ENCODE measurements at regions not wholly inside any gene's neighbourhood (a gene's known extent, or its start where the extent isn't known, plus 50 kb on each side); places are given as distances from the start of the nearest gene placed in this dataset.

DNA sequence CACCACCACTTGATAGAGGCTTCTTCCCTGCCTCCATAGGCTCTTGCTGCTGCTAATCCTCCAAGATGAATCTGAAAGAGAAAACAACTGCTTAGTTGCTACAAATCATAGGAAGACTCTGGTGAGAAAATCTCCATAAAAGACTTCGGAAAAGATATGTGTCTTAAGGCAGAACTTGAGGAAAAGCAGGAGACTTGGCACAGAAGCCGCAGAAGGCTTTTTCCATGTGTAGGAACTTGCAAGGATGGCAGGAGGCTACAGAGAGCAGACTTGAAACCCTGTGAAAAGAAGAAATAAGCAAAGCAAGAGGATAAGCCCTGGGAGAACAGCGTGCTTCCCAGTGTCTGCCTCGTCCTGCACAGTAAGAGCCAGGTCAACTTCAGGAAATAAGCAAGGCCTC, 128.2 kb upstream of the NDUFV2 start:
- Mint-ChIP-seq H3K4me1 (ENCODE audit: low read depth, unreplicated experiment) (peaks cover 21% of the 10 kb centered on the region), H3K27me3 (ENCODE audit: unreplicated experiment) (no peaks in the 10 kb centered on the region), H3K27ac (ENCODE audit: unreplicated experiment) (no peak overlapping the region), H3K36me3 (ENCODE audit: insufficient read depth, unreplicated experiment) (no peaks in the 10 kb centered on the region), H3K4me3 (ENCODE audit: low read depth, unreplicated experiment) (no peak overlapping the region), H3K9me3 (ENCODE audit: low read depth, unreplicated experiment) (peaks cover 12% of the 10 kb centered on the region)
- CTCF ChIA-PET = no interaction called here
- intact Hi-C loops (cut with micrococcal nuclease; ENCODE audit: unreplicated experiment) = no loop called here
- no TSS peak for BruUV-seq (replicated peaks)
- TF ChIP-seq, protein P1, sequence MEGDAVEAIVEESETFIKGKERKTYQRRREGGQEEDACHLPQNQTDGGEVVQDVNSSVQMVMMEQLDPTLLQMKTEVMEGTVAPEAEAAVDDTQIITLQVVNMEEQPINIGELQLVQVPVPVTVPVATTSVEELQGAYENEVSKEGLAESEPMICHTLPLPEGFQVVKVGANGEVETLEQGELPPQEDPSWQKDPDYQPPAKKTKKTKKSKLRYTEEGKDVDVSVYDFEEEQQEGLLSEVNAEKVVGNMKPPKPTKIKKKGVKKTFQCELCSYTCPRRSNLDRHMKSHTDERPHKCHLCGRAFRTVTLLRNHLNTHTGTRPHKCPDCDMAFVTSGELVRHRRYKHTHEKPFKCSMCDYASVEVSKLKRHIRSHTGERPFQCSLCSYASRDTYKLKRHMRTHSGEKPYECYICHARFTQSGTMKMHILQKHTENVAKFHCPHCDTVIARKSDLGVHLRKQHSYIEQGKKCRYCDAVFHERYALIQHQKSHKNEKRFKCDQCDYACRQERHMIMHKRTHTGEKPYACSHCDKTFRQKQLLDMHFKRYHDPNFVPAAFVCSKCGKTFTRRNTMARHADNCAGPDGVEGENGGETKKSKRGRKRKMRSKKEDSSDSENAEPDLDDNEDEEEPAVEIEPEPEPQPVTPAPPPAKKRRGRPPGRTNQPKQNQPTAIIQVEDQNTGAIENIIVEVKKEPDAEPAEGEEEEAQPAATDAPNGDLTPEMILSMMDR (IDR thresholded peaks at IDR 0.05; ENCODE audit: unreplicated experiment) = no peak
- no peak for DNase-seq

- no TSS peak for BruUV-seq (replicated peaks)
- H3K27me3 Mint-ChIP-seq (ENCODE audit: unreplicated experiment) = no peaks in the 10 kb centered on the region
- H3K9me3 Mint-ChIP-seq (ENCODE audit: low read depth, unreplicated experiment) = peaks cover 12% of the 10 kb centered on the region
- no peak overlapping the region for H3K4me3 Mint-ChIP-seq (ENCODE audit: low read depth, unreplicated experiment)
- no peak for DNase-seq
- H3K4me1 Mint-ChIP-seq (ENCODE audit: low read depth, unreplicated experiment) = peaks cover 24% of the 10 kb centered on the region
- CTCF ChIA-PET = no interaction called here
- TF ChIP-seq, protein P1 (IDR thresholded peaks at IDR 0.05; ENCODE audit: unreplicated experiment) = no peak
- intact Hi-C loops (cut with micrococcal nuclease; ENCODE audit: unreplicated experiment) = no loop called here
- no peaks in the 10 kb centered on the region for H3K36me3 Mint-ChIP-seq (ENCODE audit: insufficient read depth, unreplicated experiment)
- no peak overlapping the region for H3K27ac Mint-ChIP-seq (ENCODE audit: unreplicated experiment)
These were observed 127.8 kb upstream of the NDUFV2 start for GRCh38 chr18:8974696-8975095.

GRCh38 chr18:8975624-8976023, 126.9 kb upstream of the NDUFV2 start:
- TF ChIP-seq, protein P1 (IDR thresholded peaks at IDR 0.05; ENCODE audit: unreplicated experiment) = no peak
- DNase-seq = no peak
- Mint-ChIP-seq H3K4me1 (ENCODE audit: low read depth, unreplicated experiment) (peaks cover 27% of the 10 kb centered on the region), H3K36me3 (ENCODE audit: insufficient read depth, unreplicated experiment) (no peaks in the 10 kb centered on the region), H3K27ac (ENCODE audit: unreplicated experiment) (no peak overlapping the region), H3K4me3 (ENCODE audit: low read depth, unreplicated experiment) (no peak overlapping the region), H3K9me3 (ENCODE audit: low read depth, unreplicated experiment) (peaks cover 12% of the 10 kb centered on the region), H3K27me3 (ENCODE audit: unreplicated experiment) (no peaks in the 10 kb centered on the region)
- CTCF ChIA-PET = no interaction called here
- intact Hi-C loops (cut with micrococcal nuclease; ENCODE audit: unreplicated experiment) = no loop called here
- BruUV-seq (replicated peaks) = no TSS peak

- TF ChIP-seq, protein P1 (IDR thresholded peaks at IDR 0.05; ENCODE audit: unreplicated experiment) = no peak
- DNase-seq = no peak
- no peak overlapping the region for H3K4me3 Mint-ChIP-seq (ENCODE audit: low read depth, unreplicated experiment)
- peaks cover 12% of the 10 kb centered on the region for H3K9me3 Mint-ChIP-seq (ENCODE audit: low read depth, unreplicated experiment)
- no TSS peak for BruUV-seq (replicated peaks)
- CTCF ChIA-PET = interaction anchor here (0.7 kb wide), 1 partner anchor 540 kb away, joined by 4 read pairs; no protein-coding TSS in a partner anchor
- no peaks in the 10 kb centered on the region for H3K27me3 Mint-ChIP-seq (ENCODE audit: unreplicated experiment)
- H3K36me3 Mint-ChIP-seq (ENCODE audit: insufficient read depth, unreplicated experiment) = no peaks in the 10 kb centered on the region
- peaks cover 34% of the 10 kb centered on the region for H3K4me1 Mint-ChIP-seq (ENCODE audit: low read depth, unreplicated experiment)
- intact Hi-C loops (cut with micrococcal nuclease; ENCODE audit: unreplicated experiment) = no loop called here
- no peak overlapping the region for H3K27ac Mint-ChIP-seq (ENCODE audit: unreplicated experiment)
These were observed 125.9 kb upstream of the NDUFV2 start for GRCh38 chr18:8976606-8977005.

Data from Calu3 (cell line).